ENCODE measurements at regions not wholly inside any gene's neighbourhood (a gene's known extent, or its start where the extent isn't known, plus 50 kb on each side); places are given as distances from the start of the nearest gene placed in this dataset.

DNA sequence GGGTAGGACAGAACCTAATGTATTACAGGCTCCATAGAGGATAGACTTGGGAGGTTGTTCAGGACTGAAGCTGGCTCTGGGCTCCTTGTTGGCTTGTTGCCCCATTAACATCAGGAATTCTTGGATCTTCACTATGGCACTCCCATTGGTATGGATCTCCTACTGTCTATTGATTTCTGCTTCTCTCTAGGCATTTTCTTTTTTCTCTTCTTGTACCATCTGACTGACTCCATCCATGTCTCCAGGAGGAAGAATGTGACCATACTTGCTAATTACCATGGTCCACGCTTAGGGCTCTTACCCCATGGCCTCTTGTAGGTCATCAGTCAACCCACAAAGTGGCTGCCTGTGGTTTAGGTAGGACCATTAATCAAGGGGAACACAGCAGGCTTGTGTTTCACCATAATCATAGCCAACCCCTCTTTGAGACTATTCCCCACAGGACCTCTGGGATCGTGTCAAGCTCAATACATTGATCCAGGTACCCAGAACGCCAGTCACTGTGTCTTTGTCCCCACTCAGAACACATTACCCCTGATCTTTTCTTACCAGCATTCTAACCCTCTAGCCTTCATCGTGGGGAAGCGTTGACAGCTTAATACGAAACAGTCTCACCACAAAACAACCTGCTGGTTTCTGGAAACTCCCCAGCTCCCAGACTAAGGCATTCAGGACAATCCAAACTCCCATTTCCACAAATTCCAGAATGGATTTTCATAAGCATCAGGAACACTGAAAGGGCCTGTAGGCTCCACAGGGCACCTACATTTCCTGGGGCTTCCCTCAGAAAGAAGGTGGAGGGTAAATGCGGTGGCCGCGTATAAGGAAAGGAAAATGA, 97.1 kb downstream of the ETS2 start:
- in situ Hi-C loops (cut with MboI; ENCODE audit: low sequenced_read_pairs), result no loop called here
- H2BK120ac ChIP-seq (ENCODE audit: low read depth, low read length), result no peak overlapping the region
- ChIA-PET POLR2A (ENCODE audit: unreplicated experiment) (no interaction called here), CTCF (interaction anchor here (0.6 kb wide), 1 partner anchor 195 kb away, joined by 3 read pairs; no protein-coding TSS in a partner anchor)
- no peak overlapping the region for H3K56ac ChIP-seq (ENCODE audit: extremely low read depth, insufficient read depth, low read length)
- no peaks in the 10 kb centered on the region for H3K9me3 ChIP-seq (ENCODE audit: control insufficient read depth, insufficient read depth, low read length)
- 90% methylated on average over 2 of the region's 9 CpGs; no CpG with 5 or more reads in 1 of the 2 experiments for WGBS, 2 experiments (ENCODE audit: extremely low coverage in 2 of 2, insufficient read length in 1 of 2)
- TF ChIP-seq, protein P1, sequence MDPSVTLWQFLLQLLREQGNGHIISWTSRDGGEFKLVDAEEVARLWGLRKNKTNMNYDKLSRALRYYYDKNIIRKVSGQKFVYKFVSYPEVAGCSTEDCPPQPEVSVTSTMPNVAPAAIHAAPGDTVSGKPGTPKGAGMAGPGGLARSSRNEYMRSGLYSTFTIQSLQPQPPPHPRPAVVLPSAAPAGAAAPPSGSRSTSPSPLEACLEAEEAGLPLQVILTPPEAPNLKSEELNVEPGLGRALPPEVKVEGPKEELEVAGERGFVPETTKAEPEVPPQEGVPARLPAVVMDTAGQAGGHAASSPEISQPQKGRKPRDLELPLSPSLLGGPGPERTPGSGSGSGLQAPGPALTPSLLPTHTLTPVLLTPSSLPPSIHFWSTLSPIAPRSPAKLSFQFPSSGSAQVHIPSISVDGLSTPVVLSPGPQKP (IDR thresholded peaks at IDR 0.05; ENCODE audit: borderline replicate concordance, low read depth, low read length), result no peak
- TF ChIP-seq NFE2L2 (IDR thresholded peaks at IDR 0.05; ENCODE audit: low read depth, low read length), result no peak
- TF ChIP-seq POLR2A (IDR thresholded peaks at IDR 0.05; ENCODE audit: low read depth, low read length), result no peak
- TF ChIP-seq CEBPB (IDR thresholded peaks at IDR 0.05; ENCODE audit: low read depth, low read length), result no peak
- TF ChIP-seq SMC3 (IDR thresholded peaks at IDR 0.05; ENCODE audit: low read depth, low read length), result no peak
- no peak for TF ChIP-seq MXI1 (IDR thresholded peaks at IDR 0.05; ENCODE audit: borderline replicate concordance, low read depth, low read length)
- TF ChIP-seq CHD1 (IDR thresholded peaks at IDR 0.05; ENCODE audit: low read depth, low read length), result no peak
- TF ChIP-seq RAD21 (IDR thresholded peaks at IDR 0.05; ENCODE audit: low read length), result no peak
- TF ChIP-seq MAFK (IDR thresholded peaks at IDR 0.05; ENCODE audit: low read depth, low read length), result no peak
- TF ChIP-seq RFX5 (IDR thresholded peaks at IDR 0.05; ENCODE audit: low read depth, low read length), result no peak
- intact Hi-C loops (cut with micrococcal nuclease), result no loop called here
- dilution Hi-C loops (cut with HindIII; ENCODE audit: low sequenced_read_pairs, unreplicated experiment), result no loop called here
- no peaks in the 10 kb centered on the region for H3K36me3 ChIP-seq (ENCODE audit: control insufficient read depth, insufficient read depth, low read length)
- H2AK9ac ChIP-seq (replicated peaks; ENCODE audit: low read depth, low read length, poor library complexity), result no peak overlapping the region
- H3K18ac ChIP-seq (ENCODE audit: low read depth, low read length), result no peak overlapping the region
- no peak overlapping the region for H4K8ac ChIP-seq (ENCODE audit: low read depth in 2 of 2, low read length in 2 of 2)
- no peak overlapping the region for H3K23ac ChIP-seq (ENCODE audit: low read depth, low read length)
- H2AFZ ChIP-seq (replicated peaks; ENCODE audit: low read length, poor library complexity), result no peak overlapping the region
- H2AK5ac ChIP-seq (ENCODE audit: low read depth, low read length), result no peak overlapping the region
- peaks cover 5% of the 10 kb centered on the region; the same call in 1 of the 2 replicates for H3K9me1 ChIP-seq (ENCODE audit: insufficient read depth, low read length)
- ATAC-seq (ENCODE audit: low read depth) (no peak), DNase-seq (no peak)
- H3K4ac ChIP-seq (ENCODE audit: low read depth, low read length), result no peak overlapping the region
- no peak overlapping the region for H2BK15ac ChIP-seq (ENCODE audit: low read depth, low read length)
- no peak overlapping the region for H3K4me2 ChIP-seq (ENCODE audit: low read depth, low read length)
- no peak overlapping the region for H3K14ac ChIP-seq (replicated peaks; ENCODE audit: low read depth, low read length)
- no peaks in the 10 kb centered on the region; the same call in 1 of the 2 replicates for H3K27me3 ChIP-seq (ENCODE audit: control insufficient read depth, insufficient read depth, low read length)
- no peaks in the 10 kb centered on the region for H4K20me1 ChIP-seq (ENCODE audit: insufficient read depth, low read length)
- H4K5ac ChIP-seq (ENCODE audit: low read depth, low read length), result no peak overlapping the region
- H4K91ac ChIP-seq (ENCODE audit: insufficient read depth, low read depth, low read length), result no peak overlapping the region
- no TSS peak for BruUV-seq (replicated peaks)
- H3K4me1 ChIP-seq (ENCODE audit: control insufficient read depth, insufficient read depth, low read length), result peaks cover 7% of the 10 kb centered on the region; the same call in 1 of the 2 replicates
- H2BK20ac ChIP-seq (ENCODE audit: low read depth, low read length), result no peak overlapping the region
- no peaks in the 10 kb centered on the region for H3K79me1 ChIP-seq (ENCODE audit: low read depth in 1 of 2, low read length in 2 of 2)
- H3K27ac ChIP-seq (ENCODE audit: insufficient read depth, low read length), result no peak overlapping the region
- H3K4me3 ChIP-seq (ENCODE audit: insufficient read depth, low read depth, low read length), result no peak overlapping the region
- H2BK5ac ChIP-seq (ENCODE audit: low read depth, low read length, poor library complexity, severe bottlenecking), result no peak overlapping the region
- no peak overlapping the region for H3K9ac ChIP-seq (ENCODE audit: low read depth, low read length)
